IMR-90 (cell line): ENCODE measurements at regions not wholly inside any gene's neighbourhood (a gene's known extent, or its start where the extent isn't known, plus 50 kb on each side); places are given as distances from the start of the nearest gene placed in this dataset.

Experiments used
- BHLHE40 ChIP-seq: fragments of 150-350 bp; IDR thresholded peaks from 2 replicates; pipeline ENCODE4 v1.6.1; 2016; ENCODE audit warnings: mild to moderate bottlenecking, low read depth, low read length
- CEBPB ChIP-seq: IDR thresholded peaks from 2 replicates; pipeline ENCODE4 v1.6.1; 2012; ENCODE audit warnings: low read depth, low read length, improper control_type of control experiment
- POLR2A ChIP-seq: IDR thresholded peaks from 2 replicates; pipeline ENCODE4 v1.6.1; 2012; ENCODE audit warnings: mild to moderate bottlenecking, low read depth, low read length
- RCOR1 ChIP-seq: IDR thresholded peaks from 2 replicates; pipeline ENCODE4 v1.6.1; 2012; ENCODE audit warnings: mild to moderate bottlenecking, low read length, improper control_type of control experiment; ENCODE audit not compliant: insufficient replicate concordance
- TF ChIP-seq, protein P1 (sequence below): conservative IDR thresholded peaks from 2 replicates; pipeline ENCODE4 v1.5.1; 2012; ENCODE audit warnings: mild to moderate bottlenecking, low read depth, low read length, improper control_type of control experiment

DNA sequence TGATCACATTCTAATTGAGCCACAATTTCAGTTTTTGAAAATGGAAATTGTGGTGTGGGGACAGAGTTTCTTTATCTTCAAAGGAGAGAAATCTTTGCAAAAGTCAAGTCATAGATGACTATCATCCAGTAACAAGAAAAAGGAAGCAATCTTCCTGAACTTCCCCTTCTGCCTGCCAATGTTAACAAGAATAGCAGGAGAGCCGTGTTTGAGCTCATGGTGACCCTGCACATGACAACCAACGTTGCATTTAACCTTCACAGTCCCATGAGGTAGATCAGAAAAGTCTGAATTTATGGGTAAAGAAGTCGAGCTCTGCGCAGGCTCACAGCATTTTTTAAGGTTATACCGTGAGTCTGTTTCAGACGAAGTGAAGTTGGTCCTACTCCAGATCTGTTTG is 454.9 kb downstream of the LPIN1 start:
- TF ChIP-seq, protein P1, sequence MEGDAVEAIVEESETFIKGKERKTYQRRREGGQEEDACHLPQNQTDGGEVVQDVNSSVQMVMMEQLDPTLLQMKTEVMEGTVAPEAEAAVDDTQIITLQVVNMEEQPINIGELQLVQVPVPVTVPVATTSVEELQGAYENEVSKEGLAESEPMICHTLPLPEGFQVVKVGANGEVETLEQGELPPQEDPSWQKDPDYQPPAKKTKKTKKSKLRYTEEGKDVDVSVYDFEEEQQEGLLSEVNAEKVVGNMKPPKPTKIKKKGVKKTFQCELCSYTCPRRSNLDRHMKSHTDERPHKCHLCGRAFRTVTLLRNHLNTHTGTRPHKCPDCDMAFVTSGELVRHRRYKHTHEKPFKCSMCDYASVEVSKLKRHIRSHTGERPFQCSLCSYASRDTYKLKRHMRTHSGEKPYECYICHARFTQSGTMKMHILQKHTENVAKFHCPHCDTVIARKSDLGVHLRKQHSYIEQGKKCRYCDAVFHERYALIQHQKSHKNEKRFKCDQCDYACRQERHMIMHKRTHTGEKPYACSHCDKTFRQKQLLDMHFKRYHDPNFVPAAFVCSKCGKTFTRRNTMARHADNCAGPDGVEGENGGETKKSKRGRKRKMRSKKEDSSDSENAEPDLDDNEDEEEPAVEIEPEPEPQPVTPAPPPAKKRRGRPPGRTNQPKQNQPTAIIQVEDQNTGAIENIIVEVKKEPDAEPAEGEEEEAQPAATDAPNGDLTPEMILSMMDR, result no peak
- TF ChIP-seq CEBPB (no peak), RCOR1 (no peak), BHLHE40 (no peak), POLR2A (no peak)
